Stimulated activated CD8-positive, alpha-beta memory T cell treated with anti-CD3 and anti-CD28 coated beads, Interleukin-15, amount 100 ng/mL, for 1 hour (primary cell): ENCODE measurements at regions not wholly inside any gene's neighbourhood (a gene's known extent, or its start where the extent isn't known, plus 50 kb on each side); places are given as distances from the start of the nearest gene placed in this dataset.

Experiments
- DNase-seq: peaks from one replicate; pipeline ENCODE4 v3.0.0-alpha.2; 2020; ENCODE audit warnings: low read depth

DNA sequence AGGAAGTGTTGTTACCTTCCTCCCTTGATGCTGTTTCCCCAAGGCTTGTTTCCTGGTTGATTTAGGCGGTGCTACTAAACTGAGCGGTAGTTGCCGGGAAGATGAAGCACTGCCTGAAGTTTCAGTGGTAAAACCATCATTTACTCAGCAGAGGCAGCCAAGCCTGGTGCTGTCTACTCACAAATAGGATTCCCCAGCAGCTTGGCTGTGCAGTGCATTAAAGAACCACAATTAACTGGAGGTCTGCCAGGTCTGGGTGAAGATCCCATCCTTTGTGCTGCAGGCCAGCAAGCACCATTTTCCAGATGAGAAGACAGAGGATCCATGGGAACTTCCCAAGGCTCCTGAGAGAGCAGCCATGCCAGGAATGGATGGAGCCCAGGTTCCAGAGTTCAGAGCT lies 231.9 kb upstream of the E2F8 start:
- DNase-seq: no peak

DNA sequence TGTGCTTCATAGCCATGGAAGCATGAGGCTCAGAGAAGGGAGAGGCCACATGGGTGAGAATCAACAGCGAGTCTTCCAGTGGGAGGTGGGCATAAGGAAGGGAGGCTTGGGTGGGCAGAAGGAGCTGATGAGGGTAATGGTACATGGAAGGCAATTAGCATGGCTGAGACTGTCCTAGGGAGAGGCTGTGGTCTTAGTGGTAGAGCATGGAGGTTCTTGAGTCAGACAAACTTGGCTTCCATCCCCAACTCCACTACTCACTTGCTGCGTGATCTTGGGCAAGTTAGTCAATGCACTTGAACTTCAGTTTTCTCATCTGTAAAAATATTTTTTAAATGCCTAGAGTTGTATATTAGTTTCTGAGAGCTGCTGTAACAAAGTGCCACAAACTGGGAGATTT lies 227.2 kb upstream of the E2F8 start:
- DNase-seq: no peak

DNA sequence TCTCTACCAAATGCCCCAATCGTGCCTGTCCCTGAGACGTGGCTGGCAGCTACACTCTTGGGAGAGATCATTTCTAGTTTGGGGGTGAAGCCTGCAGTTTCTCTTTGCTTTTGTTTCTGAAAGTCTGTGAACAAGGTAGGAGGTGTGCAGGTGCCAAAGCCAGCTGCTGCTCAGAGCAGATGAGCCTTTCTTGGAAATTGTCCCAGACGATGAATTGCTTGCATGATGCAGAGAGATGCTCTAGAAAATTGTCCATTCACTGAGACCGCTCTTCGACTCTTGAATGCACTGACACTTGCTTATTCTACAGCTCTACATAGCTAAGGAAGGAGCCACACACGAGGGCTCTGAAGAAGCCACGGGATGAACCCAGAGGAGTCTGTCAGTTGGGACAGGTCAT lies 225.6 kb upstream of the E2F8 start:
- no peak for DNase-seq

DNA sequence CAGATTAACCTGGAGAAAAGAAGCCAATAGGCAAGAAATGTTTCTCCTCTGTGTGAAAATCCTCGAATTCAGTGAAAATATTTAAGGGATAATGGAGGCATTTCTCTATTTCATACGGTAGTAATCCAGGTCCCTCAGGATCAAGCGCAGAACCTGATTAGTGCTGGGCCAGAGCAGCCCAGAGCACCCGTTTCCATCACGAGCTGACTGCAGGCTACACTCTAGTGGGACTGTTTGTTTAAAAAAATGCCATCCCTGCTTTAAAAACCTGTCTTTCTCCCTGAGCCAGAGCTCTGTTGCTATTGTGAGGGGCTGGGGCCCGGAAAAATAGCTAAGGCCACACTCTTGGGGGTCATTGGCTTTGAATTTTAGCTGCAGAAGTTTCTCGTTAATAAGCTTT lies 223.2 kb upstream of the E2F8 start:
- DNase-seq: no peak

DNA sequence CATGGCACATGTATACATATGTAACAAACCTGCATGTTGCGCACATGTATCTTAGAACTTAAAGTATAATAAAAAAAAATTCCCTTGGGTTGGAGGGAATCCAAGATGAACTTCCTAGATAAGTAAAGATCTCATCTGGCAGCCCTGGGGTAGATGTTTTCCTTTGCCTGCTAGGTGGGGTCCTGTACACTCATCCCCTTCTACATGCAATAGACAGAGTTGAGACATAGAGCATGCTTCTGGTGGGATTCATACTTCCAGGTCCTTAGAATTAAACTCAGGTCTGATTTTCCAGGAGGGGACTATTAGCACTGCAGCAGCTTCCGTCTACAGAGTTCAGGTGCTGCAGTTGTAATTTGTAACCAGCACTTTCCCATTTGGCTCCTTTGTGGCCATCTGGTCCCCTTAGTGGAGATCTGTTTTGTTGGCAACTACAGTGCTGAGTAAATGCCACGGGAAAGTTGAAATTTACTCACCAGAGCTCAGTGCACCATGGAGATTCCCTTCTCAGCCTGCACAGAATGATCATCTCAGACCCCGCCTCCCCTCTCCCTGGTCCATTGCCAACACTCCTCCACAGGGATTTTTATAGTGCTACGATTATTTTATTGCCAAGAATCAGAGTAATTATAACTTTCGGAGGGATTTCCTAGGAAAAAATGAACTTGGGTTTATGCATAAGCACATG lies 220.1 kb upstream of the E2F8 start:
- DNase-seq: no peak

DNA sequence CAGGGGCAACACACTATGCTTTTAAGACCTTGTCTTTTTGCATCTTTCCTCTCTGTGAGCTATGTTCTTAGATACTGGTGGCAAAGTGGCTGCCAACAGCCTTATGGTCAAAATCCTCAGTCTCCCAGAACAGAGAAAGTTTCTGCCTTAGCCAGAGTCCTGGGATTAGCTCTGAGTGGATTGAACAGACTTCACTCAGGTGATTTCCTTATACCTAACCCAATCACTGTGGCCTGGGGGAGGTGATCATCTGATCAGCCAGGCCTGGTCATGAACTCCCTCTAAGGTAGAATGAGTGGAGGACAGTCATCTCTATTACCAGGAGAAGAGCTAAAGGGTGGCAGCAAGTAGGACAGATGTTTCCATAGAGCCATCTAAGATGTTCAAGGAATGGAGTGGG lies 218.5 kb upstream of the E2F8 start:
- DNase-seq: no peak

DNA sequence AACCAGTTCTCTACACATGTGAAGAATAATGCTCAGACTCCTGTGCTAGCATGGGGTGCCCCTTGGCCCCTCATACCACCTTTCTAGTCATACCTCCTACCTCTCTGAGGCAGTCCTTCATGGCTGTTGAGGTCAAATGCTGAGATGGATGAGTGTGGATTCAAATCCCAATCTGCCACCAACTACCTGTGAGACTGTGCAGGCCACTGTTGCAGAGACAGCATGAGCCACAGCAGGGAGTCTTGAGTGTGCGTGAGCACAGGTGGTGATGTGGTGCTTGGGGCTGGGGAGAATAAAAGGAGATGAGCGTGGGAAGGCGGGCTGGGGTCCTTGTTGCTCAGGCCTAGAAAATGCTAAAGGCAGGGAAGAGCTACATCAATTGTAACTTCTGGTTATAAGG lies 218.0 kb upstream of the E2F8 start:
- DNase-seq: no peak

DNA sequence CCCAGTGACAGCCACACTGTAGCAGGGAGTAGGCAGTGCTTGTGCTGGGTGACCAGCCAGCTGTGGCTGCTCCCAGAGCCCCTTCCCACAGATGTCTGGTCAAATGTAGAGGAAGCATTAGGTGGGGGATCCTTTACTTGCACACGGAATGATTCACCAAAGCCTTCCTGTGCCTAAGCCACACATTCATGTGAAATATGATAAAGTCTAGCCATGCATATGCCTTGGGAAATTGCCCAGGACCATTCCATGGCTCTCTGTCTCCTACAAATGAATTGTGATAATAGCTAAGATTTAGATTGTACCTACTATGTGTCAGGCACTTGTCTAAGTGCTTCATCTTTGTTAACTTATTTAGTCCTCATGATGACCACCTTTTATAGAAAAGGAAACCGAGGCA lies 217.5 kb upstream of the E2F8 start:
- no peak for DNase-seq

DNA sequence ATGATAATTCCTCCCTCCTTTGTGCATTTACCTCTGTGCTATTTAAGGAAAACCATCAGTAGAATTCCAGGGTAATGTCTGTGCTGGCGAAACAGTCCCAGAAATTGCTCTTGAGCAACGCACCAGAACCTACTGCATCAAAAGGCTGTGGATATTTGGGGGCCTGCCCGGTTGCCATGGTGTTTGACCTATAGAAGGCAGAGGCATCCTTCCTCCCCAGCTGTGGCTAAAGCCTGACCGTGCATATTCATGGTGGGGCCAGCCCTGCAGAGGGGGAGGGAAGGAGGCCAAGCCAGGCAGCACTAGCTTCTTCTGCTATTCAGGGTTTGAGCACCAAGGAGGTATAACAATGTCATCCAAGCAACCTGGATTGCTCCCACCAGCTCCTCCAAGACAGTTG lies 215.0 kb upstream of the E2F8 start:
- no peak for DNase-seq

DNA sequence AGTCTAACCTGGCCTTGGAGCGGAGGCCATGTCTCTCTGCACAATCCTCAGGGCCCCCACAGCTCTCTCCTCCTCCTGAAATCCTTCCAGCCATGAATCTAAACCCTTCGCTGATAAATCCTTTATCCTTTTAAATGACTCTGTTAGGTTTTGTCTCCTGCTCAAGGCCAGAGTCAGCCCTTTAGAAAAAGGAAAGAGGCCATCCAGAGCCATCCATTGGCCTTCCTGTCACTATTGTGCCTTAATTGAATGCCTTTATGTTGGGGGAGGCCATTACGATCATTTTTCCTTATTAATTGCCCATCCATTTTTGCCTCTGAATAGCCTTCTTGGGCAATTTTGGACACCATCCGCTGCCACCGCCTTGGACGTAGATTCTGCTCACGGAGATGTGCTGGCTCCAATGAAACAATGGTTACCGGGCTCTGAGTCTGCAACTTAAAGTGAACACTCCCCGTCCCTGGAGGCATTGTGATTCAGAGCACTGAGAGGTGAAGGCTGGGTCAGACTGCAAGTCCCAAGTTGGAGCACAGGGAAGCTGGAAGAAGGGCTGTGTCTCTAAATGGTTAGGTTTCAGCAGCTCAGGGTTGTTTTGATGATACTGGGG lies 213.0 kb upstream of the E2F8 start:
- no peak for DNase-seq

DNA sequence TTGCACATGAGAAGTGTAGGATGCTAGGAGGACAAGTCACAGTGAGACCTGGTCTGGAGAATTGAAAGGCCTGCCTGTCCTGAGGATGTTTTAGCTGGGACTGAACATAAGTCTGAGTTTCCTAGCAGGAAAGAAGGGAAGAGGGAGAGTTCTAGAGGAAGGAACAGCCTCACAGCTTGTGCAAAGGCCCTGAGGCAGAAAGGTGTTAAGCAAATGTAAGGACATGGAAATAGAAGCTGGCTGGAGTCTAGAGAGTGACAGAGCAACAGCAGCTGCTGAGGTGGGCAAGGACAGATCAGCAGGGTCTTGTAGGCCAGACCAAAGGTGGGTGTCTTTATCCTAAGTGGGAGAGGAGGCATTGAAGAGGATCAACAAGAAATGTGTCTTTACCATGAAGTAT lies 210.9 kb upstream of the E2F8 start:
- DNase-seq: no peak

DNA sequence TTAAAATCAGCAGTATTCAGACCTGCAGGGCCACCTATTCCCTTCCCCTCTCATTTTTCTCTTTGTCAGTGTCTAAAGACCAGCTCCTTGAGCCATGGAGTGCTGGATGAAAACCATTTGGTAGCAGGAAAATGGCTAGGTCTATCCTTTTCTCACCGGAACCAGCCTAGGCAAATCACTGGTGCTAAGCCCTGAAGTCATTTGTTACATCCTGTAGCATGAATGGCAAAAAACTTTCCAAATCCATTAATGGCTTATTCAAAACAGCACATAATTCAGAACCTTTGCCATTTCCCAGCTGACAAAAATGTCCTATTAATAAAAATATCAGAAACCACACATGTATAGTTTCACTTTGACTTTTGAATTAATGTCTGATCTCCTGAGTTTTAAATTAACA lies 209.5 kb upstream of the E2F8 start:
- no peak for DNase-seq

DNA sequence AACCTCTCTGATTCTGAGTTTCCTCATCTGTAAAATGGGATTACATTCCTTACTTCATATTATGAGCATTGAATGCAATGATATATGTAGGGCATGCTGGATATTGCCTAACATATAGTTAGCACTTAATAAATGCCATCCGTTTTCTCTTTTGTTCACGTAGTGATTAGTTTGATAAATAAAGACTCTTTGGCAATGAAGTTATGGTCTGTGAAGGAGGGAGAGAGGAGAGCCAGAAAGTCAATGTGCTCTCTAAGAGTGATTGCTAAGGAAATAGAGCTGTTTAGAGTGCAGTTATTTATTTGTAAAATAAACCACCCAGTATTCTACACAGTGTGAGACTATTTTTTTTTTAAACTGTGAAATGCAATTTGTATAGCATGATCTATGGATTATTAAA lies 207.9 kb upstream of the E2F8 start:
- DNase-seq: no peak

DNA sequence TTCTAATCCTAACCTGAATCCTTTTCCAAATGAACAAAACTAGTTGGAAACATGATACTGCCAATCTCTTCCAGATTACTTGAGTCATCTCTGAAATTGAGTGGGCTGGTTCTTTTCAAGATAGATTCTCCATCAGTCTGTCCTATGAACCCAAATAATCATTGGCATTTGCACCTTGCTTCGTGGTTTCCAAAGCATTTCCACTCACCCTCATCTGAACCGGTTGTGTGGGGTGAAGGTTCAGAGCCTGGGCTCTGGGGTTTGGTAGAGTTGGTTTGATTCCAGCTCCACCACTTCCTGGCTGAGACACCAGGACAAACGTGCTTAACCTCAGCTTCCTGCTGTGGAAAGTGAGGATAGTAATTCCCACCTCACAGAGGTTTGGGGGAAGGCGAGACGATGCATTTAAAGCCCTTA lies 206.4 kb upstream of the E2F8 start:
- no peak for DNase-seq

DNA sequence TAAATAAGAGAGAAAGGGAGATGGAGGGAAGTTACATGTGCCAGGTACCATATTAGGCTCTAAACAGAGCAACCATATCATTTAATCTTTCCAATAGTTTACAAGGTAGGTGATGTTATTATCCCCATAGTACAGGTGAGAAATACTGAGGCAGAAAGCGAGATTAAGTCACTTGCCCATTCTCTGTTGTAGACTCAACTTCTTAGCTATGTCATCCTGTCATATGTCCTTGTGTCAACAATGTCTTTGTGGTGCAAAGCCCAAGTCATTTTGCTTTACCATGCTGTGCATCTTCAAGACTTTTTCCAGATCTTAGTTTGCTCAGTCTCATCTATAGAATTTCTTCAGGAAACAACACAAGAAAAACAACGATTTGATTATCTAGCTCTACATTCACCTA lies 205.0 kb upstream of the E2F8 start:
- DNase-seq: no peak

DNA sequence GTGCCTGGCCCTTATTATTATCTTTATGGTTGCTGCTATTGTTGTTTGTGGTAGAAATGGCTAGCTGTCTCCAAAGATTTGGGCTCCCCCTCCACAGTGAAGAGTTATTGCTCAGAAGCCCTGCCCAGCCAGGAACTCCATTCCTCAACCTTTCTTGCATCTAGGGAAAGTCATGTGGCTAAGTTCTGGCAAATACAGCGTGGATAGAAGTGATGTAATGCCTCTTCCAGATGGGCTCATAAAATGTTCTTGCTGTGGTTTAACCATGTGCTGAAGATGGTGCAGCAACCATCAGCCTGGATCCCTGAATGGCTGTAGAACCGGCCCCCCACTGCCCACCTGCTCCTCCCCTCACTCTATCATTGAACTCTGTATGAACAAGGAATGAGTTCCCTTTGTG lies 203.5 kb upstream of the E2F8 start:
- DNase-seq: no peak

DNA sequence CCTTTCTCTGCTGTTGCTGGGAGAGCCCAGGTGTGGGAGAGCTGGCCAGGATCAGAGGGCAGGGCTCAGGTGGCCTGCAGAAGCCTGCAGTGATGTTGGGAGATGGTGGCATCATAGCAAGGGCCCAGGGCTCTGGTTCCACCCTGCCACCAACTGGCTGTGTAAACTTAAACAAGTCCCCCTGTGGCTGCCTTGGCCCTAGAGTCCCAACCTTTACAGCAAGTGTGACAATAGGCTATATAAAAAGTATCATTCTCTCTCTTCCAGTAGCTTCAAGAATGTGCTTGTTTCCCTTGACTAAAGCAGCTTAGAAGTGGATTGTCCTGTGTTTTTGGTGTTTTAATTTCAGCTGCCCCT lies 201.8 kb upstream of the E2F8 start:
- DNase-seq: no peak

DNA sequence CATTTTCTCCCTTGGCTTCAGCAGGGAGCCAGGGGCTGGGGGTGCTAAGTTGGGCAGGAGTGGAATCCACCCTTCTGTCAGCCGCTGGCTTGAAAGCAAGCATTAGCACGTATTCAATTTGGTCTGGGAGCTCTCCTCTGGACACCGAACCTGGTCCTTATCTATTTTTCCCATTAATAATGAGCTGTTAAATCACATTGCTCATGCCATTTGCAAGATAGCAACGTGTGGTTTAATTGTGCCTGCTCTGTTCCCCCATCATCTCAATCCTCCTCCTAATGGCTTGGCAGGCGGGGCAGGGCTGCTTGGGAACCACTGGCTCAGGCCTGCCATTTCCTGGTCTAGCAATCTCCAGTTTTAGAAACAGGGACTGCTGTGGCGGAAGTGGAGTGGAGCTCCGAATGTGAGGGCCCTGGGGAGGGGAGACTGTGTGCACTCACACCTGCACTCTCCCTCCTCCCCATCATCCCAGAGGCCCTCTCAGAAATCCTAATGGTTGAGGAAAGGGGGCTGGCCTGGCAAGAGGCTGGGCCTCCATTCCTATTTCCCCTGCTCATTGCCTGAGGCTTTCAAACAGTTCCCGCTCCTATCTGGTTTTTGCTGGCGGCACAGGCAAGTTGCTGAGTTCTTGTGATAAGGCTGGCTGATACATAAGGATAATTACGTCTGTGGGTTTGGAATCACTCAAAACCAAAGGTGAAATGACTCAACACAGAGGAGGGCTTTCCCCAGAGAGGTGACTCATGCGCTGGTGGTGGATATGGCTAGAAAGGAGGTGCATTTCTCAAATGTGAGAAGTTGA lies 201.2 kb upstream of the E2F8 start:
- no peak for DNase-seq

DNA sequence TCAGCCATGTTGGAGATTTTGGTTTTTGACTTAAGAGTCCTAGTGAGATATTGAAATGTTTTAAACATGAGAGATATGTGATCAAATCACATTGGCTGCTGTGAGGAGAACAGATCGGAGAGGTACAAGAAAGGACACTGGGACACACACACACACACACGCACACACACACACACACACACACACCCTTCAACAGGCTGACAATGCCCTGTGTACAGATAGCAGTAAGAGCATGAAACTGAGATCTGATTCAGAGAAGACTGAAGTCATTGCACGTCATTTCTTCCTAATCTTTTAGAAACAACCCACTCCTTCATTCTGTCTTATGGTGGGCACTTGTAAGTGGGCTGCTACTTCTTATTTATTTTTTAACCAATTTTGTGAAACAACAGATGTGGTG lies 200.5 kb upstream of the E2F8 start:
- DNase-seq: no peak

DNA sequence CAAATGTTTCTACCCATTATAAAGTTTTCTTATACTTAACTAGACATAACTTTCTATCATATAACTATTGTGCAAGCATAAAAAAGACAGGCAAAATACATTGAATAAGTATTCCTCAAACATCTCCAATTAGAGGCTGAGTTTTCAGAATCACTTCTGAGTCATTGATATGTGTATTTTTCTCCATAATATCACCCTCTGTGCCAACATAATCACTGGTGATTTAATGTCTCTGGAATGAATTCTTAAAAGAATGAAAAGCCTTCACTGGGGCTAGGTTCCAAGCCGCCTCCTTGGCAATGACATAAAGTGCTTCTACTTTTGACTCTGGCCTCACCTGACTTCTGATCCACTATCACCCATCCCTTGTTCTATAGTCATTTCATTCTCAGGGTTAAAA lies 197.0 kb upstream of the E2F8 start:
- no peak for DNase-seq

DNA sequence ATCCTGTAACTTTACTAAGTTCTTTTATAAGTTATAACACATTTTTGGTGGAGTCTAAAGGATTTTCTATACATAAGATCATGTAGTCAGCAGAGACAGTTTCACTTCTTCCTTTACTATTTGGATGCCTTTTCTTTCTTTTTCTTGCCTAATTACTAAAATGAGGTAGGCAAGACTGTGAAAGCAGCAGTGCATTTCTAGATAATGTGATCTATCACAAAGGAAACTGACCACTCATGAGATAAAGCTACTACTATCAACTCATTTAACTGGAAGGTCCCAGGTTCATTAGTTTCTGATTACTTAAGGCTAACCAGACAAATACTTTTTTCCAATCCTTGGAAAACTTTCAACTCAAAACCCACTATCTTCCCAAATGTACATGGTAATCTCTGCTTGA lies 196.2 kb upstream of the E2F8 start:
- no peak for DNase-seq

DNA sequence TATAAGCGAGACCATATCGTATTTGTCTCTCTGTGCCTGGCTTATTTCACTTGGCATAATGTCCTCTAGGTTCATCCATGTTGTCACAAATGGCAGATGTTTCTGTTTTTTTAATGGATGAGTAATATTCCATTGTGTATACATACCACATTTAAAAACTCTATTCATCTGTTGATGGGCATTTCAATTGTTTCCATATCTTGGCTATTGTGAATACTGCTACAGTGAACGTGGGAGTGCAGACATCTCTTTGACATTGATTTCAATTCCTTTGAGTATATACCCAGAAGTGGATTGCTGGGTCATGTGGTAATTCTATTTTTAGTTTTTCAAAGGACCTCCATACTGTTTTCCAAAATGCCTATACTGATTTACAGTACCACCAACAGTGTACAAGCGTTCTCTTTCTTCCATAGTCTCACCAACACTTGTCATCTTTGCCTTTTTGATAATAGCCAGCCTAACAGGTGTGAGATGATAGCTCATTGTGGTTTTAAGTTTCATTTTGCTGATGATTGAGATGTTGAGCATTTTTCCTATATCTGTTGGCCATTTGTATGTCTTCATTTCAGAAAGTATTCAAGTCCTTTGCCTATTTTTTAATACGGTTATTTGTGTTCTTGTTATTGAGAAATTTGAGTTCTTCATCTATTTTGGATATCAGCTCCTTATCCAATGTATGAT lies 194.7 kb upstream of the E2F8 start:
- DNase-seq: no peak

DNA sequence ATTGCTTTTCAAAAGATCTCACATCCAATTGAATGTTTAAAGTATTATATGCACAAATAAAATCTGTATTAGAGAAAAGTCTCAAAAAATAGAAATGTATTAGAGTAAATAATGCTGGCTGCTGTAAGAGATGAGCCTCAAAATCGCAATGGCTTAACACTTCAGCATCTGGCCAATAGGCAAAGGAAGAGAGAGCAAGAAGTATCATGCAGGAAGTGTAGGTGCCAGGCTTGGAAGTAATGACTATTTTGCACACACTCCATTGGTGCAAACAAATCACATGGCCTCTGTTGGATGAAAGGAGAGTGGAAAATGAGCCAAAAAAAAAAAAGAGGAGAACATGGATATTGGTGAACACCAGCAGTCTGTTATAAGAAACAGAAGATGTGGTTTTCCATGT lies 193.0 kb upstream of the E2F8 start:
- DNase-seq: no peak
